Pancreas (tissue), 10 donors: ENCODE measurements at regions not wholly inside any gene's neighbourhood (a gene's known extent, or its start where the extent isn't known, plus 50 kb on each side); places are given as distances from the start of the nearest gene placed in this dataset.
A peak's percentile ranks its signal among the peaks of the same experiment; 100 is the strongest.
"Not testable (repeated sequence)": the region's sequence is repeated elsewhere in the genome, so short reads cannot be mapped to it uniquely, and the experiment has no call there.

Experiments used
- ATAC-seq, 4 donors: fragments of 200-7000 bp; cut with Tn5 transposase; one replicate each; pipeline versions ENCODE4 v1.8.0 to v1.9.1; 2020; ENCODE audit warnings: mild to moderate bottlenecking in 4 of 4, moderate library complexity in 4 of 4
- DNase-seq, 6 donors: peaks; one replicate each; pipeline ENCODE4 v3.0.0-alpha.2; 2020
- FAIRE-seq: peaks from 2 replicates; lab custom pipeline; 2012; peaks lifted over from hg19 to GRCh38; lab: Jason Lieb, UNC
- H3K27ac ChIP-seq, 4 donors: fragments of 200-600 bp; sonication (generic); 1 replicate in 3 of 4; 2 replicates in 1 of 4; pipeline versions ENCODE4 v1.5.0 to v1.8.0; 2020
- H3K27me3 ChIP-seq, 4 donors: fragments of 200-600 bp; one replicate each; pipeline ENCODE4 v1.8.0; 2021
- H3K36me3 ChIP-seq, 3 donors: fragments of 200-600 bp; sonication (generic) in 1 of 3; one replicate each; pipeline versions ENCODE4 v1.5.0 to v1.8.0; 2020 to 2021
- H3K4me1 ChIP-seq, 3 donors: fragments of 200-600 bp; one replicate each; pipeline ENCODE4 v1.8.0; 2021
- H3K4me3 ChIP-seq, 4 donors: fragments of 200-600 bp; sonication (generic) in 2 of 4; one replicate each; pipeline versions ENCODE4 v1.5.0 to v1.8.0; 2020 to 2021
- H3K9me3 ChIP-seq, 4 donors: fragments of 200-600 bp; one replicate each; pipeline ENCODE4 v1.8.0; 2021
- WGBS, 2 donors: extraction: QIAGEN DNeasy Blood & Tissue Kit; methylation state at CpG; one replicate each; pipeline ENCODE4 v1.1.7; 2013; 5-methylcytosine and 5-hydroxymethylcytosine counted together
- intact Hi-C, 3 donors: fragments of 100-400 bp; cut with DNase I; formaldehyde crosslinking; loops; one replicate each; pipeline versions ENCODE4 v1.11.1 to v1.14.2; 2022
- TF ChIP-seq, protein P1 (sequence below), 4 donors: fragments of 200-600 bp; sonication (generic) in 3 of 4; IDR thresholded peaks; one replicate each; pipeline versions ENCODE4 v1.5.0 to v1.8.0; 2021; ENCODE audit warnings: antibody characterized with exemption in 4 of 4
- donor health status: healthy with polysubstance abuse.
- donor health status: DM: no; HTN: no; CAD: no; lungs with moderate emphysema.
- donor health status: DM: no; HTN: no; CAD: no.
- donor health status: control.
- donor health status: control.
- donor health status: Bipolar disorder and iron deficiency.
- donor health status: DM: yes; HTN: yes; CAD: no.
- donor health status: DM: no; HTN: no; CAD: no.
- donor health status: DM: no; HTN: no; CAD: no.
- donor health status: DM: yes; HTN: yes; CAD: no.

DNA sequence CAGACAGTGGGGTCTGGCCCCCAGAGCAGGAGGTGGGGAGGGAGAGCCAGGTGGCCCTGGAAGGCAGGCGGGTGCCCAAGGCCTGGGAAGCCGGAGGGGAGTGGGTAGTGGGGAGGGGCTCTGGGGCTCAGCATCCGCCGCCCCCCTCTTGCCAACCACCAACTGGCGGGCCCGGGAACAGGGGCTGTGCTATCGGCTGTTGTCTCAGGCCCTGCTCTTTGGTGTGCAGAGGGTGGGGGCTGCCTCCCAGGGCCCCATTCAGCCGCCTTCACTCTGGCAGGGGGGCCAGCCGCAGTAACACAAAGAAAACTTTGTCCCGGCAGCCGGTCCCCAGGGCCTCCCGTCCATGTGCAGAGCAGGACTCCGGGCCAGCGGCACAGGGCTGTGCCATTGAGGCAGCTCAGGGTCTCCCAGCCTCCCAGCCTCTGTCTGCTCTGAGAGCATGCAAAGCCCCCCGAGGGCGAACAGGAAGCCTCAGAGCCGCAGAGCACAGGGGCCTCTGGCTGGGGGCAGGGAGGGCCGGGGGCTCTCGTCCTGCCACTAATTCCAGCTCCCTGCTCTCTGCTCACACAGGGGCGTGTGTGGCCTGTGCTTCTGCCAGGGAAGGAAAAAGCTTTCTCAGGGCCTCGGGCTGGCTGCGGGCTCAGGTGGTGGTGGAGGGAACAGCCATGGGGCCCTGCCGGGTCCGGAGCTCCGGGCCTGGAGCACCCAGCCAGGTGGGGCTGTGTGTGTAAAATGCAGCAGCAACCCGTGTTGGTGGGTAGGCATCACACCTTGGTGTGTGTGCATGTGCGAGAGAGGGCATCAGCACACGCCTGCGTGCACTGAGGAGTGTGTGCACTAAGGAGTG, 54.2 kb upstream of the NOTCH1 start:
- H3K27me3 ChIP-seq, result no peaks in the 10 kb centered on the region
- H3K9me3 ChIP-seq, result no peaks in the 10 kb centered on the region
- H3K27ac ChIP-seq, result no peak overlapping the region
- FAIRE-seq (no peak), DNase-seq (peak in 1 of 6 donors; percentile 74), ATAC-seq (no peak)
- no peak overlapping the region for H3K4me3 ChIP-seq
- TF ChIP-seq, protein P1, sequence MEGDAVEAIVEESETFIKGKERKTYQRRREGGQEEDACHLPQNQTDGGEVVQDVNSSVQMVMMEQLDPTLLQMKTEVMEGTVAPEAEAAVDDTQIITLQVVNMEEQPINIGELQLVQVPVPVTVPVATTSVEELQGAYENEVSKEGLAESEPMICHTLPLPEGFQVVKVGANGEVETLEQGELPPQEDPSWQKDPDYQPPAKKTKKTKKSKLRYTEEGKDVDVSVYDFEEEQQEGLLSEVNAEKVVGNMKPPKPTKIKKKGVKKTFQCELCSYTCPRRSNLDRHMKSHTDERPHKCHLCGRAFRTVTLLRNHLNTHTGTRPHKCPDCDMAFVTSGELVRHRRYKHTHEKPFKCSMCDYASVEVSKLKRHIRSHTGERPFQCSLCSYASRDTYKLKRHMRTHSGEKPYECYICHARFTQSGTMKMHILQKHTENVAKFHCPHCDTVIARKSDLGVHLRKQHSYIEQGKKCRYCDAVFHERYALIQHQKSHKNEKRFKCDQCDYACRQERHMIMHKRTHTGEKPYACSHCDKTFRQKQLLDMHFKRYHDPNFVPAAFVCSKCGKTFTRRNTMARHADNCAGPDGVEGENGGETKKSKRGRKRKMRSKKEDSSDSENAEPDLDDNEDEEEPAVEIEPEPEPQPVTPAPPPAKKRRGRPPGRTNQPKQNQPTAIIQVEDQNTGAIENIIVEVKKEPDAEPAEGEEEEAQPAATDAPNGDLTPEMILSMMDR (IDR thresholded peaks at IDR 0.05), result no peak
- intact Hi-C loops, result no loop called here
- WGBS, 2 donors, result 57 to 65% methylated on average over 28 to 29 of the region's 29 CpGs
- H3K4me1 ChIP-seq, result peaks cover 0 to 3% (median 0%) of the 10 kb centered on the region in 3 donors
- H3K36me3 ChIP-seq, result no peaks in the 10 kb centered on the region

DNA sequence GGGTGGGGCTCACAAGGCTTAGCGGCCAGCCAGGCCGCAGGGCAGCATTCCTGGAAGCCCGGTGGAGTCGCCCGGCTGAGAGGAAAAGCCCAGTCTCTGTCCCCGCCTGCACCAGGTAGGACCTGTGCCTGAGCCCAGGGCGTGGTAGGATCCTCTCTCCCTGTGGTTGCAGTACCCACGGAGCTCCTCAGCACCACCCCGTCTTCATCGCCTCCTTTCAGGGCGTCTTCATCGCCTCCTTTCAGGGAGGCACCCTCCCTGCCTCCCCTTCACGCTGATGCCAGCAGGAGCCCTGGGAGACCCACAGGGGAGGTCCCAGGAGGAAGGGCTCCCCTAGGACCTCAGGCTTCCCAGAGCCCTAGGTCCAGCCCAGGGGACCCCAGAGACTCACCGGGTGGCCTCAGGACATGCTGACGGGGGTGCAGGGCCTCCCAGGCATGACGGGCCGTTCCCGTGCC, 53.3 kb upstream of the NOTCH1 start:
- H3K27me3 ChIP-seq, result no peaks in the 10 kb centered on the region
- peak in 1 of 6 donors; percentile 60 for DNase-seq
- H3K36me3 ChIP-seq, result no peaks in the 10 kb centered on the region
- WGBS, 2 donors, result 84% methylated on average over 15 to 18 of the region's 18 CpGs
- H3K27ac ChIP-seq, result no peak overlapping the region
- peak in 1 of 4 donors; percentile 22 for ATAC-seq
- intact Hi-C loops, result no loop called here
- no peaks in the 10 kb centered on the region for H3K9me3 ChIP-seq
- TF ChIP-seq, protein P1 (IDR thresholded peaks at IDR 0.05), result no peak
- H3K4me1 ChIP-seq, result peaks cover 0 to 3% (median 0%) of the 10 kb centered on the region in 3 donors
- no peak overlapping the region for H3K4me3 ChIP-seq
- FAIRE-seq, result no peak

DNA sequence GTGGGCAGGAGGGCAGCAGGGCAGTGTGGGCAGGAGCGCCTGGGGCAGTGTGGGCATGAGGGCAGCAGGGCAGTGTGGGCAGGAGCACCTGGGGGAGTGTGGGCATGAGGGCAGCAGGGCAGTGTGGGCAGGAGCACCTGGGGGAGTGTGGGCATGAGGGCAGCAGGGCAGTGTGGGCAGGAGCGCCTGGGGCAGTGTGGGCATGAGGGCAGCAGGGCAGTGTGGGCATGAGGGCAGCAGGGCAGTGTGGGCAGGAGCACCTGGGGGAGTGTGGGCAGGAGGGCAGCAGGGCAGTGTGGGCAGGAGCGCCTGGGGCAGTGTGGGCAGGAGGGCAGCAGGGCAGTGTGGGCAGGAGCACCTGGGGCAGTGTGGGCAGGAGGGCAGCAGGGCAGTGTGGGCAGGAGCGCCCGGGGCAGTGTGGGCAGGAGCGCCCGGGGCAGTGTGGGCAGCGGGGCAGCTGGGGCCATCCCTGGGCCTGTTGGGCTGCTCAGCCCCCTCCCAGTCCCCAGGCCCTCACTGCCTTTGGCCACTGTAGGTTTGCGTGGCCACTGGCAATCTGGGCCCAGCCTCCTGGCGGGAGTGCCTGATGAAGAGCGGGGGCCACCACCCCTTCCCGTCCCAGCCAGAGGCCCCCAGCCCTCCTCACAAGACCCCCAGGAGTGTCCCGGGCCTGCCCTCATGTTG, 52.7 kb upstream of the NOTCH1 start:
- FAIRE-seq, H3K36me3 ChIP-seq, H3K27me3 ChIP-seq, intact Hi-C loops, ATAC-seq, H3K4me3 ChIP-seq, H3K9me3 ChIP-seq, H3K27ac ChIP-seq, H3K4me1 ChIP-seq: not testable (repeated sequence)
- peak in 2 of 6 donors; percentile 15 to 55 for DNase-seq
- WGBS, 2 donors, result 84 to 85% methylated on average over 9 to 12 of the region's 13 CpGs

DNA sequence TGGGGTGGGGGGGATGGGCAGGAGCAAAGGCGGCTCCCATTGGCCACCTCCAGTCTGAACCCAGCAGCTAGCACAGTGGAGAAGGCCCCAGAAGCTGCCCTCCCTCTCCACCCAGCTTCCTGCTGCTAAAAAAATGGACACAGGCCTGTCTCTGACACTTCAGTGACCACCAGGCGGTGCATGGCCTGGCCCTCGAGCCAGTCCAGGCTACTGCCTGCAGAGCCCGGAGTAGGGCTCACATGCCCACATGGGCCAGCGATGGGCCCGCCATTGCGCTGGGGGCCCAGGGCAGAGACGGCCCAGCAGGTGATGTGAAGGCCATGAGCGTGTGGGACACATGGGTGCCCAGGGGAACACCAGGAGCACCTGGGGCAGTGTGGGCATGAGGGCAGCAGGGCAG, 52.1 kb upstream of the NOTCH1 start:
- DNase-seq (peak in 2 of 6 donors; percentile 17 to 47), ATAC-seq (no peak), FAIRE-seq (no peak)
- intact Hi-C loops, result no loop called here
- H3K9me3 ChIP-seq, result no peaks in the 10 kb centered on the region
- TF ChIP-seq, protein P1 (IDR thresholded peaks at IDR 0.05), result no peak
- no peak overlapping the region for H3K4me3 ChIP-seq
- 91 to 92% methylated on average over 9 of the region's 9 CpGs for WGBS, 2 donors
- H3K27me3 ChIP-seq, result no peaks in the 10 kb centered on the region
- H3K36me3 ChIP-seq, result no peaks in the 10 kb centered on the region
- no peak overlapping the region for H3K27ac ChIP-seq
- H3K4me1 ChIP-seq, result peaks cover 0 to 3% (median 0%) of the 10 kb centered on the region in 3 donors

DNA sequence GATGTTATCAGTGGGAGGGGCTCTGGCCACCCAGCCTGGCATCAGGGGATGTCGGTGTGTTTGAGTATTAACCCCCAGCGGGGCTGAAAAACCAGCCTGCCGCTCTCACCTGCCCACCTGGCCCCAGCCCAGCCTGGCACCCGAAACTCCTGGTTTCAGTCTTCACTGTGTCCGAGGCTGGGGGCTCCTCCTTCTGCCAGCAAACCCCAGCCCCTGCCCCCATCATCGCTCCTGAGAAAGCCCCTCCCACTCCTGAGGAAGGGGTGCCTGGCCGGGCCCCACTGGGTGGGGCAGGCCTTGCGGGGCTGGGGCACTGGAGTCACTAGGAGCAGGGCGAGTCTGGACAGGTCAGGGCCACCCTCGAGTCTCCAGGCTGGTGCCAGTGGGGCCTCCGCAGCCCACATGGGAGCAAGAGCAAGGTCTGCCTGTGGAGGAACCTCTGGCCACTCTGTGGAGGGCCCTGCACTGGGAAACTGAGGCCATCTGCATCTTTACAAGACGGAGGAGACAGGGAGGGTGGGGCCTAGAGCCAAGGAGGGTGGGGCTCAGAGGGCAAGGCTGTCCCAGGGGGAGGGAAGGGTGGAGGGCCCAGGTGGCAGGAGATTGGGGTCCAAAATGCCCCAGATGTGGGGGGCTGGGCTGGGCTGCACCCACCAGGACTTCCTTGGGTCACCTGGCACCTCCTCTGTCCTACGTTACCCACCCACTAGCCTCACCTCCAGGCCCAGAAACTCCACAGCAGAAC, 51.5 kb upstream of the NOTCH1 start:
- H3K36me3 ChIP-seq, result no peaks in the 10 kb centered on the region
- TF ChIP-seq, protein P1 (IDR thresholded peaks at IDR 0.05), result no peak
- H3K4me3 ChIP-seq, result no peak overlapping the region
- intact Hi-C loops, result no loop called here
- H3K27me3 ChIP-seq, result no peaks in the 10 kb centered on the region
- DNase-seq, result peak in 2 of 6 donors; percentile 24 to 66
- ATAC-seq, result peak in 1 of 4 donors; percentile 32
- H3K27ac ChIP-seq, result peak overlapping the region in 1 of 4 donors; percentile 39
- 70 to 73% methylated on average over 13 of the region's 13 CpGs for WGBS, 2 donors
- FAIRE-seq, result no peak
- no peaks in the 10 kb centered on the region for H3K9me3 ChIP-seq
- peaks cover 0 to 3% (median 0%) of the 10 kb centered on the region in 3 donors for H3K4me1 ChIP-seq
